Panc1 (cell line): ENCODE measurements at regions not wholly inside any gene's neighbourhood (a gene's known extent, or its start where the extent isn't known, plus 50 kb on each side); places are given as distances from the start of the nearest gene placed in this dataset.

Experiments used
- ATAC-seq: fragments of 200-7000 bp; cut with Tn5 transposase; 2 replicates; pipeline ENCODE4 v1.9.1; 2020; ENCODE audit warnings: mild to moderate bottlenecking, moderate library complexity
- BruUV-seq: library from RNA; stranded (reverse); fragments of 400-500 nt; replicated peaks from 2 replicates; lab custom pipeline; 2021; lab: Mats Ljungman, UMichigan
- CTCF ChIA-PET: fragments of 300-600 bp; sonication (Branson Sonifier 250); formaldehyde crosslinking; loops from one replicate; lab custom pipeline; 2022; ENCODE audit warnings: antibody characterized with exemption; lab: Charles Lee
- POLR2A ChIA-PET: fragments of 300-600 bp; sonication (Branson Sonifier 250); formaldehyde crosslinking; loops from one replicate; lab custom pipeline; 2022; ENCODE audit warnings: antibody characterized with exemption; lab: Charles Lee
- DNase-seq: peaks from one replicate; pipeline ENCODE4 v3.0.0-alpha.2; 2010; ENCODE audit warnings: low read depth, low spot score
- H3K27ac ChIP-seq: 2 replicates; pipeline ENCODE4 v1.5.1; 2011; ENCODE audit warnings: mild to moderate bottlenecking, low read length, inconsistent platforms
- H3K27me3 ChIP-seq: fragments of 200-500 bp; sonication (Bioruptor generic); 2 replicates; pipeline ENCODE4 v1.6.0; 2014; ENCODE audit warnings: low read length, inconsistent platforms; ENCODE audit not compliant: control insufficient read depth, insufficient read depth
- H3K36me3 ChIP-seq: fragments of 200-500 bp; sonication (Bioruptor generic); 2 replicates; pipeline ENCODE4 v1.5.1; 2014; ENCODE audit warnings: inconsistent platforms, mild to moderate bottlenecking, low read length, moderate library complexity; ENCODE audit not compliant: control insufficient read depth, insufficient read depth
- H3K4me1 ChIP-seq: 2 replicates; pipeline ENCODE4 v1.5.1; 2011; ENCODE audit warnings: inconsistent platforms, mild to moderate bottlenecking, low read length, moderate library complexity; ENCODE audit not compliant: control insufficient read depth, insufficient read depth
- H3K4me3 ChIP-seq, 2 experiments: 2 replicates each; pipeline ENCODE4 v1.5.1; 2011 to 2012; ENCODE audit warnings: low read depth in 2 of 2, low read length in 2 of 2, mild to moderate bottlenecking in 2 of 2, inconsistent platforms in 1 of 2, moderate library complexity in 1 of 2
- H3K9me3 ChIP-seq: fragments of 200-500 bp; sonication (Bioruptor generic); 2 replicates; pipeline ENCODE4 v1.5.1; 2014; ENCODE audit warnings: low read depth, mild to moderate bottlenecking, inconsistent platforms, low read length, moderate library complexity; ENCODE audit not compliant: control insufficient read depth, insufficient read depth
- CTCF ChIP-seq: fragments of 450-650 bp; IDR thresholded peaks from 2 replicates; pipeline ENCODE4 v1.5.1; 2017; ENCODE audit warnings: mild to moderate bottlenecking
- POLR2AphosphoS5 ChIP-seq: IDR thresholded peaks from 2 replicates; pipeline ENCODE4 v1.6.1; 2012; ENCODE audit warnings: mild to moderate bottlenecking, low read depth, low read length, moderate library complexity
- REST ChIP-seq, 2 experiments: IDR thresholded peaks; 2 replicates each; pipeline ENCODE4 v1.6.1; 2011 to 2012; ENCODE audit warnings: low read depth in 2 of 2, control low read depth in 1 of 2, low read length in 1 of 2, mild to moderate bottlenecking in 1 of 2, moderate library complexity in 1 of 2; ENCODE audit not compliant: insufficient read depth in 1 of 2
- SIN3A ChIP-seq: IDR thresholded peaks from 2 replicates; pipeline ENCODE4 v1.6.1; 2012; ENCODE audit warnings: low read depth, mild to moderate bottlenecking, low read length, moderate library complexity, borderline replicate concordance; ENCODE audit not compliant: insufficient read depth
- TCF7L2 ChIP-seq: IDR thresholded peaks from 2 replicates; pipeline ENCODE4 v1.6.1; 2011; ENCODE audit warnings: mild to moderate bottlenecking, low read depth, low read length, inconsistent platforms
- in situ Hi-C: cut with HindIII; loops from 2 replicates; pipeline ENCODE4 v1.10.0; 2016; ENCODE audit warnings: low sequenced_read_pairs, low pct_unique_long_range_greater_than_20kb
- intact Hi-C: fragments of 100-400 bp; cut with micrococcal nuclease; formaldehyde crosslinking; loops from one replicate; pipeline ENCODE4 v1.10.0; 2022; ENCODE audit not compliant: unreplicated experiment

DNA sequence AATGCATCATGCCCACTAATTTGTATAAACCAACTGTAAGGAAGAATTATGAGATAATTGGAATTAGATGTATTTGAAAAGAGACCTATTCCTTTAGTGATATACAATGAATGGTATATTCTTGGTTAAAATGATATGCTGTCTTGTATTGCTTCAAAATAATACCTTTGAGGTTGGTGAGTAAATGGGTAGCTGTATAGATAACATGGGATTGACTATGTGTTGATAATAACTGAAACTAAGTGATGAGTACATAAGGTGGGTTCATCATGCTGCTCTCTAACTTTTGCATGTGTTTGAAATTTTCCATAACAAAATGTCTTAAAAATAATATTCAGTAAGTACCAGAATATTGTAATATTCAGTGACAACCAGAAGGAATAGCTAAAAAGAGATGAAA is 272.6 kb upstream of the ZPLD1 start:
- no peaks in the 10 kb centered on the region for H3K36me3 ChIP-seq
- H3K4me1 ChIP-seq, result no peaks in the 10 kb centered on the region
- BruUV-seq, result no TSS peak
- TF ChIP-seq TCF7L2, result no peak
- TF ChIP-seq SIN3A, result no peak
- no peak for TF ChIP-seq REST (IDR thresholded peaks at IDR 0.05; ENCODE audit: insufficient read depth in 1 of 2, low read depth in 2 of 2, low read length in 1 of 2)
- no peak for TF ChIP-seq POLR2AphosphoS5
- no peak for TF ChIP-seq CTCF
- intact Hi-C loops, result no loop called here
- no peak overlapping the region for H3K4me3 ChIP-seq
- no peak for ATAC-seq
- H3K27me3 ChIP-seq, result no peaks in the 10 kb centered on the region
- ChIA-PET POLR2A (no interaction called here), CTCF (no interaction called here)
- no peaks in the 10 kb centered on the region for H3K9me3 ChIP-seq
- peak overlapping the region; percentile 6; the same call in 1 of the 2 replicates for H3K27ac ChIP-seq
- DNase-seq, result no peak
- in situ Hi-C loops, result no loop called here

DNA sequence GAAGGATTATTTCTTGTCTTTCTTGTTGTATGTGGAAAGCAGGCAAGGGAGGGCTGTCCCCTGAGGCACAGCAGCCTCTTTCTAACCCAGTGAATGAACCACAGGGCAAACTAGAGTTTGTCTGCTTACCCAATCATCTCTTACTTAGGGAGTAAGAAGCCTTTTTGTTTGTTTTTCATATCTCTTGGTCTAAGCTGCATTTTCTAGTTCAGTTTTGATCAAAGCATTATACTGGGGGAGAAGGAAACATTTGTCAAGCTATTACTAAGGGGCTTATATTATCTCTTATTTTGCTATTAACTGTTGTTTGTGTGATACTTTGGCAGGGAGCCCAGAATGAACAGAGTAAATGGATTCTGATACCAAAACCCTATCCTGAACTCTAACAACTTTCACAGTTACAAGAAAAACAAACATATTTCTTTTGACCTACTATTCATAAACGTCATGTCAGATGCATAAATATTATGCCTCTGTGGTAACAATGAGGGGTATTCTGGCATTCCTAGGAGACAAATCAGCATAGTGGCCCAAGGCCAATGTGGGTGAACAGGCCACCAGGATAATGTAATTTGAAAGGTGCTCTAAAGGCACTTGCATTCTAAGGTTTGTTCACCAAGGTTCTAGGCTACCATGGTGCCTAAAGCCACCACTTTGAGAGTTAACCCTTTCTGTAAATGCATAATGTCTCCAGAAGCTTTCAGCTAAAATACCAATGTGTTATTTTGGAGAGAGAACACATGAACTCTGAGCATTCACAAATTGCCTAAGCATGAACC is 271.6 kb upstream of the ZPLD1 start:
- no peaks in the 10 kb centered on the region for H3K4me1 ChIP-seq
- H3K4me3 ChIP-seq, result no peak overlapping the region
- no TSS peak for BruUV-seq
- ATAC-seq, result peak; percentile 89
- no peak for DNase-seq
- intact Hi-C loops, result no loop called here
- peak; percentile 46; the same call in 1 of the 2 replicates for TF ChIP-seq POLR2AphosphoS5
- no peak for TF ChIP-seq SIN3A
- TF ChIP-seq REST (IDR thresholded peaks at IDR 0.05; ENCODE audit: insufficient read depth in 1 of 2, low read depth in 2 of 2, low read length in 1 of 2), result no peak
- TF ChIP-seq CTCF, result no peak
- peak; percentile 94 for TF ChIP-seq TCF7L2
- H3K9me3 ChIP-seq, result no peaks in the 10 kb centered on the region
- in situ Hi-C loops, result no loop called here
- ChIA-PET CTCF (no interaction called here), POLR2A (interaction anchor here (0.6 kb wide), 1 partner anchor 227 kb away, joined by 3 read pairs; no protein-coding TSS in a partner anchor)
- H3K27me3 ChIP-seq, result no peaks in the 10 kb centered on the region
- H3K36me3 ChIP-seq, result no peaks in the 10 kb centered on the region
- H3K27ac ChIP-seq, result peak overlapping the region; percentile 48; the same call in 1 of the 2 replicates
